ENCODE measurements at regions not wholly inside any gene's neighbourhood (a gene's known extent, or its start where the extent isn't known, plus 50 kb on each side); places are given as distances from the start of the nearest gene placed in this dataset.

- Histone ChIP-seq H2AFZ (no peak overlapping the region), H3K4me1 (no peaks in the 10 kb centered on the region), H3K4me3 (ENCODE audit: low read depth, low read length) (no peak overlapping the region), H3K4me2 (ENCODE audit: low read length) (no peak overlapping the region), H3K27me3 (ENCODE audit: control insufficient read depth, insufficient read depth, low read length) (no peaks in the 10 kb centered on the region), H3K36me3 (ENCODE audit: control insufficient read depth, insufficient read depth, low read length) (no peaks in the 10 kb centered on the region), H3K9me3 (ENCODE audit: control insufficient read depth, low read length) (no peaks in the 10 kb centered on the region), H3K9ac (no peak overlapping the region), H3K79me2 (no peaks in the 10 kb centered on the region), H3K27ac (no peak overlapping the region)
- TF ChIP-seq CTCF (IDR thresholded peaks at IDR 0.05): no peak
Measured at GRCh38 chr6:44721954-44722578, 334.6 kb downstream of the CDC5L start.

GRCh38 chr6:44722736-44723135 lies 335.2 kb downstream of the CDC5L start:
- Histone ChIP-seq H3K27ac (no peak overlapping the region), H2AFZ (no peak overlapping the region), H3K4me1 (no peaks in the 10 kb centered on the region), H3K79me2 (no peaks in the 10 kb centered on the region), H3K4me2 (ENCODE audit: low read length) (no peak overlapping the region), H3K9ac (no peak overlapping the region), H3K9me3 (ENCODE audit: control insufficient read depth, low read length) (no peaks in the 10 kb centered on the region), H3K36me3 (ENCODE audit: control insufficient read depth, insufficient read depth, low read length) (no peaks in the 10 kb centered on the region), H3K4me3 (ENCODE audit: low read depth, low read length) (no peak overlapping the region), H3K27me3 (ENCODE audit: control insufficient read depth, insufficient read depth, low read length) (no peaks in the 10 kb centered on the region)
- no peak for TF ChIP-seq CTCF (IDR thresholded peaks at IDR 0.05)

GRCh38 chr6:44723439-44724197 lies 336.1 kb downstream of the CDC5L start:
- no peak overlapping the region for H3K4me3 ChIP-seq (ENCODE audit: low read depth, low read length)
- no peaks in the 10 kb centered on the region for H3K79me2 ChIP-seq
- H3K4me1 ChIP-seq: no peaks in the 10 kb centered on the region
- H3K9ac ChIP-seq: no peak overlapping the region
- no peaks in the 10 kb centered on the region for H3K27me3 ChIP-seq (ENCODE audit: control insufficient read depth, insufficient read depth, low read length)
- H2AFZ ChIP-seq: no peak overlapping the region
- H3K36me3 ChIP-seq (ENCODE audit: control insufficient read depth, insufficient read depth, low read length): no peaks in the 10 kb centered on the region
- no peaks in the 10 kb centered on the region for H3K9me3 ChIP-seq (ENCODE audit: control insufficient read depth, low read length)
- no peak overlapping the region for H3K4me2 ChIP-seq (ENCODE audit: low read length)
- TF ChIP-seq CTCF (IDR thresholded peaks at IDR 0.05): no peak
- H3K27ac ChIP-seq: no peak overlapping the region

GRCh38 chr6:44725070-44725469 lies 337.6 kb downstream of the CDC5L start:
- no peaks in the 10 kb centered on the region for H3K27me3 ChIP-seq (ENCODE audit: control insufficient read depth, insufficient read depth, low read length)
- H3K27ac ChIP-seq: no peak overlapping the region
- H3K36me3 ChIP-seq (ENCODE audit: control insufficient read depth, insufficient read depth, low read length): no peaks in the 10 kb centered on the region
- no peaks in the 10 kb centered on the region for H3K4me1 ChIP-seq
- H3K79me2 ChIP-seq: no peaks in the 10 kb centered on the region
- H3K9ac ChIP-seq: no peak overlapping the region
- no peak overlapping the region for H3K4me2 ChIP-seq (ENCODE audit: low read length)
- no peaks in the 10 kb centered on the region for H3K9me3 ChIP-seq (ENCODE audit: control insufficient read depth, low read length)
- H3K4me3 ChIP-seq (ENCODE audit: low read depth, low read length): no peak overlapping the region
- TF ChIP-seq CTCF (IDR thresholded peaks at IDR 0.05): no peak
- no peak overlapping the region for H2AFZ ChIP-seq
